ENCODE measurements at regions not wholly inside any gene's neighbourhood (a gene's known extent, or its start where the extent isn't known, plus 50 kb on each side); places are given as distances from the start of the nearest gene placed in this dataset.
"Not testable (repeated sequence)": the region's sequence is repeated elsewhere in the genome, so short reads cannot be mapped to it uniquely, and the experiment has no call there.

DNA sequence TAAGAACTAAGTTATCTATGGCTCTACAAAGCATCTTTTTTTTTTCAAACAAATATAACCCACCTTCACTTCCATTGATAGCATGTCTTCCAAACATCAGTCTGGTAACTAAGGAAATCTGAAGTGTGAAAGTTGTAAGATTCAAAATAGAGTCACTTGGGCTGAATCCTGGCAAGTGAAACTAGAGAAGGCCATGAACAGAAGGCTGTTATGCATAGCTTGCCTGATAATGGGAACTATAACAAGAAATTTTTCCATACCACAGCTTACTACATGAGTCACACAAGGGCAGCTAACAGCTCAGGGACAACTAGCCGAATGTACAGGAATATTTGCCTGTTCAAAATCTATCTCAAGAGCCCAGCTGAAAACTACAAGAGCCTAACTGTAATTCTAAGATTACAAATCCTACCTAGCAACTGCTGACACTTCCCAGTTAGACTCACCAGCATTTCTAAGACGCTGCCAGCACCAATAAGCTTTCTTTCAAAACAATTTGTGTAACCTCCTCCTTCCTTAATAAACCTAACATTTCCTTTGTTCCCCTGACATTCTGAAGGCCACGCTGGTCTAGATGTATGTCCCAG, 1066.5 kb downstream of the PLOD2 start:
- DNase-seq: peak; percentile 56

DNA sequence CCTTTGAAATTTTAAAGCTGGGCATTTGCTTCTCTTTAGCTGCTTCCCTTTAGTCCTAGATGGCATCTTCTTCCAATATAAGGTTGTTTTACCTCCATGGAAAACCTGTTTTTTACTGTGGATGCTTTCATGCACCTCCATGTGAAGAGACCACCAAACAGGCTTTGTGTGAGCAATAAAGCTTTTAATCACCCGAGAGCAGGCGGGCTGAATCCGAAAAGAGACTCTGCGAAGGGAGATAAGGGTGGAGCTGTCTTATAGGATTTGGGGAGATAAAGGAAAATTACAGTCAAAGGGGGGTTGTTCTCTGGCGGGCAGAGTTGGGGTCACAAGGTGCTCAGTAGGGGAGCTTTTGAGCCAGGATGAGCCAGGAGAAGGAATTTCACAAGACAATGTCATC, 1049.8 kb downstream of the PLOD2 start:
- DNase-seq: not testable (repeated sequence)

DNA sequence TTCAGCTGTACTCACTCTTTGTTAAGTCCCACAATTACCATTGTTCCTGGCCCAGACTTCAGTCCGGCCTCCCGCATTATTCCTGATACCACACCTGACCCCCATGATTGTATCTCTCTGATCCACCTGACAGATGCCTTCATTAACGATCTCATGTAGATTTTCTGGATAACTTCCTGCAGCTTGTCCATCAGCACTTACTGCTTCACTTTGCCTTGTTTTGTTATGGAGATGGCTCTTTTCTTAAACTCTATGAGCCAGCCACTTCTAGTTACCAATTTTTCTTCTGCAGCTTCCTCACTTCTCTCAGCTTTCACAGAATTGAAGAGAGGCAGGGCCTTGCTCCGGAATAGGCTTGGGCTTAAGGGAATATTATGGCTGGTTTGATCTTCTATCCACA, 1044.2 kb downstream of the PLOD2 start:
- DNase-seq: no peak

DNA sequence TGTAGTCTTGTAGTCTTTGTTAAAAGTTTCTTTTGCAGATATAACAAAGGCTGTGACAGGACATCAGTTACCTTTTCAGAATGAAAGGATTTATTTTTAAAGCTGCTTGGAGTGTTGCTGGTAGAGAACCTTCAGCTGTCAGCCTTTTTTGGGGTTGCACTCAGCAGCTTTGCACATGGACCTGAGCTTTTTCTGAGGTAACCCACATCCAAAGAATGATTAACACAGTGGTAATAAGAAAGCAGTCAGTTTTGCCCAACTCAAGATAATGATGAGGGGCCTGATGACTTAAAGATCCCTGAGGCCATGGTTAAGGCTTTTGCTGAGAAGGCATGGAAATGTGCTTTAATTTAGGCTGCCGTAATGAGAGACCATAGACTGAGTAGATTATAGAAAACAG, 1042.7 kb downstream of the PLOD2 start:
- DNase-seq: no peak

DNA sequence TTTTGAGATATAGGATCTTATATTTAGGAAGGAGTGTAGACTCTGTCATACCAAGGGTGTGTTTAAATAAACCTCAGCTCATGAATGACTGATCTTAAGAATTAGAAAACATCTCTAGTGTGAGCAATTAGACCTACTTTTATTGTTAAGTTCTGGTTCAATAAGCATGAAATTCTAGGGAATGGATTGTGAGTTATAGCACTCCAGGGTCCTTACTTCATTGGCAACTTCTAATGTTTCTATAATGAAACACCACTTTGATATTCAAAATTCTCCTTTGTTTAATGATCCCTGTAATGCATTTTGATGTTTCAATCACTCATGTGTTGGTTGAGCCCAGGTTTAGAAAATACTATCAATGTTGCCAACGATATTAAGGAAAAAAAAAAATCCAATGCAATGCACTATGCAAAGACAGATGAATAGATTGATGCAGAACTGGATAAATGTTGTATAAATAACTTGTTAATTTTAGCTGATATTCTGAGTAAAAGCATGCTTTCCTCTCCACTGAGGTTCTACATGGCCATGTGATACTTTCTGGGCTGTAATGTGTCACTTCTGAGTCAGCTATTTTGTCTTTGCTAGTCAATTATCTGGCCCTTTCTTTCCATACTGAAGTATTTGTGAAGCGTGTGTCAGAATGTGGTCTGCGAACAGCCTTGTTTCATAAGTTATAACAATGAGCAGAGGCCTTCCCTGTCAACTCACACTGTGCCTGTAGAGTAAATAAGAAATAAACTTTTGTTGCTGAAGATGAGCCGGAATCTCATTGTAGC, 1035.9 kb downstream of the PLOD2 start:
- no peak for DNase-seq

DNA sequence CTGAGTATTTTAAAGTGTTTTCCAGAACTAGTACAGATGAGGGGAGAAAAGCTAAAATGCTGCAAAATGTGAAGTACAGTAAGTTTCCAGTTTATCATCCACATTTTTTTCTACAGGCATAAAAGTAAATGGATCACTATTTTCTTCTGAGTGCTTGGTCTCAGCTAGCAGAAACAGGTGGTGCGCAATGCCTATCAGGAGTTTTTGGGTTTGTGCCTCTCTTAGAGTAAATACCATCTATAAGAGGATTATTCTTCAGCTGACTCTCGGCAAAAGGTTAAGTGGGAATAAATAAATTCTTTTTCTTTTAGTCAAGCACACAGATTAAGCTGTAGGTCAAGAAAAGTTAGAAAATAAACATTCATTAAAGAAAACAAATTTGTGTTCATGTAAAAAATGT, 1027.7 kb downstream of the PLOD2 start:
- no peak for DNase-seq

DNA sequence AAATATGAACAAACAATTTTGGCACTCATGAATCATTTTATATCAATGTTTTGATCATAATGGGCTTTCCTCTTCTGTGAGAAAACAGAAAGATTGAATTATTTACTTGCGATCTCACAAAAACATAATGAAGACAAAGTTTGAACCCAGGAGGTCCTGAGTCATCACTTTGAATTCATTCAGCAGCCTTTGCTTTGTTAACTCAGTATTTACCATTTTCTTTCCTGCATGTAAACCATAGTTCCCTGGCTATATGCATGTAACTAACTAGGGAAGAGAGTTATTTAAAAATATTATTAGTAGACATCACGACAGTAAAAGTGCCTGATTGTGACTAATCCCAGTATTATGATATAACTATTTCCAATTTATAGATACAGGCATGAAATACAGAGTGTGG, 1026.2 kb downstream of the PLOD2 start:
- DNase-seq: no peak

DNA sequence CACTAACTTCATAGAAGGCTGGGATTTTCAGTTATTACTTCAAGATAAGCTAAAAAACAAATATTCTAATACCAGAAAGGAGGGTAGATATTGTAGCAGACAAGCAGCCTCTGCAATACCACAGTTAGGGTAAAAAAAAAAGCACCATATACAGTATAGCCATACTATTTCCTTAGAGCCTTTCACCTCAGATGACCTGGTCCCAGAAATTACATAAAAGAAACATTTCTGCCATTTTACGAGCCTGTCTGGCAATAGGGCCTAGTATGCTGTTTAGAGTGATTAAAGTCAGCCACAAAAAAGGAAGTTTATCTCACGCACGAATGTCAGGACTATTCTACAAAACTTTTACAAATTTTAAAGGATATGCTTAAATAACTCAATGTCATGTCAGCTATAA, 1016.6 kb downstream of the PLOD2 start:
- DNase-seq: no peak

DNA sequence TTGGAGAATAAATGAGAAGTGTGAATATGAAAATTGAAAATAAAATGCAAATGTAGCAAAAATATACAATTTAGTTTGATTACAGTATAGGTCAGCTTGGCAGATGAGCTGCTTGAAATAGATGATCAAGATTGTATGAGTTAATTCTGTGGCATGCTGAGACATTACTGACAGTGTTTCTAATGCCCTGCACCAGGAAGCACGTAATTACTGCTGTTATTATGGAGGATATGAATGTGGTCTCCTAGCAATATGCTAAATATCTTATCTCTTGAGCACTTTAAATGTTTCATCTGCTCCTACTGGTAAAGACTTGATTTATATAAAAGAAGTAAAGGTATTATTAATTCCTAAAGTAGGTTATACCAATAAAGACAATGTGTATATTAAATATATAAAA, 1015.5 kb downstream of the PLOD2 start:
- no peak for DNase-seq

DNA sequence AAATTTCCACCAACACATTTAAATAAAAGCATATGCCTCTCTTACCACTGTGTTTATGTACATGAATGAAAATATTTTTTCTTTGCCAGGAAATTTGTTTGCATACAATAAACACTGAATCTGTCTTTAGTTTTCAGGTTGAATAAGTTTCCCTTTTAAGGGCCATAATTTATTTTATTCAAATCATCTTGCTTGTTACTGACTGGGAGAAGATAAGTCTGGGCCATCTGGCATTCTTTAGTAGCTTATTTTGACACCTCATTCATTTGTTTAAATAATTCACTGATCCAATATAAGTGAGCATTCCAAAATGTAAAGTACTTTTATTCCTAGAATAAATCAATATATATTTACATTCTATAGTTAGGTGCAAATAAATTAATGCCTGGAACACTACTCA, 1001.3 kb downstream of the PLOD2 start:
- DNase-seq: no peak

DNA sequence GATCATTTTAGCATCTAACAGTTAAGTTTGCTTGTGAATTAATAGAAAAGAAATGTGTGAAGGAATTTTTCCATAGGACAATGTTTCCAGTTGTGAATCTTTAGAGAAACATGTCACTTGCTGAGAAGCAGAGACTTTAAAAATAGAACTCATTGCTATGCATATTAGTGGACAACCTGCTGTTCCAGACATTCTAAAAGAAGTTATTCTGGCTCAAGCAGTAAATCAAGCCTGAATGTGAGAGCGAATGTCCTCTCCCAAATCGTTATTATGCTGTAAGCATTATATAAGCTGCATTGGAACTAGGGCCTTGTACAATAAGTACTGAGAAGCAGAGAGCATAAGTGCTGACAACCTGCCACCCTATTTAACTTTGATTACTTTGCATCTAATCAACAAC, 990.9 kb downstream of the PLOD2 start:
- DNase-seq: no peak

DNA sequence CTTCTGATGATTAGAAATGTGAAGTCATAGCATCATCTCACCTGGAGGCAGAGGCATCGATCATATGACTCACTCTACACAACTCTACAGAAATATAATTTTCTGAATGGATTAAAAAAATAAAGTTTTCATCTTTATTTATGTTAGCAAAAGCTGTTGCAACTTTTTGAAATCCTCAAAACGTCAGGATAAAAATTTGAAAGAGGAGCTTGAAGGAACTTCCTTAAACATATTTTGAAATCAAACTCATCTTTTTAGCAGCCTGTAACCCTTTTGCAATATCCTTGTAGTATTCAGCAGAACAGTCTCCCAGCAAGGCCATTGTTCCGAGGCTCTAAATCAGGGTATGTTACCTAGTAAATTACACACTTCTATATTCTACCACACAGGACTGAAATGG, 985.4 kb downstream of the PLOD2 start:
- no peak for DNase-seq

DNA sequence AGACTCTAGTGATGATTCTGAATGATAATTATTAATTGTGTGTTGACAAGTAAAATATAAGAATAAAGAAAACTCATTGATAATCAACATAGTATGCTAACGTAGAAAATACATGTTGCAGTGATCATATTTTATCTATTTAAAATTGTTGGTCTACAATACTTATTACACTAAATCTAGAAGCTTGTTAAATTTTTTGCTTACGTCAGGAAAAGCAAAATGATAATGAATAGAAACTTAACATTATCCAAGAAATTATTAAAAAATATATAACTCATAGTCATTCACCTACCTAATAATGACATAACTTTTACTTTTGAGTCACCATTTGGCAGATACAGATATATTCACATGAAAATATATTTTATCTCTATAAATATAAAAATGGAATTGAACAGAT, 984.1 kb downstream of the PLOD2 start:
- no peak for DNase-seq

DNA sequence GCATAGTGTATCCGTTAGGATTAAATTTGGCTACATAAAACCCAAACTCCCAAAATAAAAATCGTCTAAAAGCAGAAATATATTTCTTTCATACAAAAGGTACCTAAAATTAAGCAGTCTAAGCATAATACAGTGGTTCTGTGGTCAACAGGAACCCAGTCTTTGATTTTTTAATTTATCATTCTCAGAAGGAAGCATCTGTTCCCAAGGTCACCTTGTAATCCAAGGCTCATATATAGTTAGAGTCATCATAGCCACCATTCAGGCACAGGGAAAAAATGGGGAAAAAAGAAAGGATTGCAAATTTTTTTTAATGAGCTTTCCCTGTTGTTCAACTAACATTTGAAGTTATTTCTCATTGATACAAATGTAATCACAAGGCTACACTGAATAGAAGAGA, 983.2 kb downstream of the PLOD2 start:
- no peak for DNase-seq

DNA sequence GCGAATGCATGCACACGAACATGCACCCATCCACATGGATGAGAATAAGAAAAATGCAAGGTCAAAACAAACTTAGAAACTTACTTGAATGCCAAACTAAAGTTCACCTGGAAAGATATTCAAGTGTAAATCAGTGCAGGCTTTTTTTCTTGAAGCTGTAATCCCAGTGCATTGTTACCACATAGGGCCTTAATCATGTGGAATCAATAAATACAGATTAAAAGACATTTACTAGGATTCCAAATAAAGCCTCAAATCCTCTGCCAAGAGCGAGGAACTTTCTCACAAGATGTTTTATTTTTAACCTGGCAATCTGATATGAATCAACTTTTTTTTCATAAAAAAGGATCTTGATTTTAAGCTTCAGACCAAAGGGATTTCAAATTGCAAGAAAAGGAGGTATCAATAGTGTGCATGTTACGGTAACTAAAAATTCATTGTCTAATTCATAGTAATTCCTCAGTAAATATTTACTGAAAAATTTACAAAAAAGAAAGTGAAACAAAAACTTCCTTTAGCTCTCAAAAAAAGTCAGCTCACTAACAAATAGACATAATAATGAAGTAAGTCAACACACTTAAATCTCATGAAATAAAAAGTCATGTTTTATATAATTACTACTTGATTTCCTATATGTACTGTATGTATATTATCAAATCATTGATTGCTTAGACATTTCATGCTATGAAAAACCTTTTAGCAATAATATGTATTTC, 978.6 kb downstream of the PLOD2 start:
- no peak for DNase-seq

DNA sequence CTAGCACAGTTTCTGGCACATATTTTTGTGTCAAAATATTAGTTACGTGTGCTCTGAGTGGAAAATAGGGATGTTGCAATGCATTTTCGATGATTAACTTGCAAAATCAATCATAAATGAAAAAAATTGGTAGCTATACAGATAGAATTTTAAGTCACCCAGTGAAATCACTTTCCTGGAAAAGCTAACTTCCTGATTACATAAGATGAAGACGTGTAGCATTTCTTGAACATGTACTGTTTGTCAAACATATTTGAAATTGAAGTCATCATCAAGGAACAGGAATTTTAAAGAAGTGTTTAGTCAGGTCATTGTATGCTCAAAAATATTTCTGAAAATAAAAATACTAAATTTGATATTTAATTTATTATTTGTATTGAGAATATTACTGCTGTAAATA, 977.7 kb downstream of the PLOD2 start:
- no peak for DNase-seq

DNA sequence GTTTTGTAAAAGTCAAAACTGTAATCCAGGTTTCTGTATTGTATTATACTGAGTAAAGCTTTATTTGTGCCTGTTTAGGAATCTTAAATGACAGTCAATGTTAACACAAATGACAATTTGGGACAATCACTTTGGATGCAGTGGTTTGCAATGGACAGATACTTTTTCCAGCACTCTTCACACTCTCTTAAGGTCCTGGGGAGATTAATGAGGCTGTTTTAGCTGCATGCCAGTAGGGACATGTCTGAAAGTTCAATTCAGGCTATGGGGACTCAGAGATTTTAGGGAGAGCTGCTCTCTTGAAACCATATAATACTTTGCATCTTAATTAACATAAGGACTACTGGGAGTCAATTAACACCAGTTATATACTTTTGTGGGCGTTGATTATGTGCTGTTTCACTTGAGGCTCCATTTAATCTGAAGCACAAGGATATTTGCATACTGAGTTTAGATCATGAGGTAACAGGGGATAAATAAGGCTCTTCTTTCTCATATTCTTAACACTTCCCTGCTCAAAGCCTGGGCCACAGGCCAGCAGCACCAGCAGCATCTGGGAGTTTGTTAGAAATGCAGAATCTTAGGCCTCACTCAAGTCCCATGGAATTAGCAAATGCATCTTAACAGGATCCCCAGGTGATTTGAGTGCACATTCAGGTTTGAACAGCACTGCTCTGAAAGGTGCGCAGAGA, 972.8 kb downstream of the PLOD2 start:
- no peak for DNase-seq

DNA sequence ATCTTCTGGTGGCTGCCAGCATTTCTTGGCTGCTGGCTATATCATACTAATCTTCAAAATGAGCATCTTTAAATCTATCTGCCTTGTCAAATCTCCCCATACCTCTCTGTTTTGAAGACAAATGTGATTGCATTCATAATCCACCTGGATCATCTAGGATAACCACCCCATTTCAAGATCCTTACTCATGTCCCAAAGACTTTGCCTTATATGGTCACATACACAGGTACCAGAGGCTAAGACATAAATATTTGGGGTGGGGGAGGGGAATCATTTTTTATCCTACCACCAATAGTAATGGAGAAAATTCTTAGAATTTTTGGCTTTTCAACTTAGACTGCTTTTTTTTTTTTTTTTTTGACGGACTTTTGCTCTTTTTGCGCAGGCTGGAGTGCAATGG, 970.8 kb downstream of the PLOD2 start:
- DNase-seq: no peak

DNA sequence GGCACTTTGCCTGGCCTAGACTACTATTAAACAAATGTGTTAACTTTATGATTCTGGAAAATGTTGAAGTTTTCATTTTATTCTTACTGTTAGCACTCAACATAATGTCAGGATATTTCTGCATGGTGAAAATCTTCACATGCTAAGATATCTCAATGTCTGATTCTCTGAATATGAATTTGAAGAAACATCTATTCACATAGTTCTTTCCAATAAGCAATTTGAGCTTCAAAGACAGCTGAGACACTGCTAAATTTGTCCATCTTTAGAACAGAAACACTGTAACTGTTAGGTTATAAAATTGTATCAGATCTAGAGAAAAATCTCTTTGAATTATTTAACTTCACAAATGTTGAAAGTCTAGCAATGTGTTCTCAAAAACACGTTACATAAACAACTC, 970.2 kb downstream of the PLOD2 start:
- no peak for DNase-seq

DNA sequence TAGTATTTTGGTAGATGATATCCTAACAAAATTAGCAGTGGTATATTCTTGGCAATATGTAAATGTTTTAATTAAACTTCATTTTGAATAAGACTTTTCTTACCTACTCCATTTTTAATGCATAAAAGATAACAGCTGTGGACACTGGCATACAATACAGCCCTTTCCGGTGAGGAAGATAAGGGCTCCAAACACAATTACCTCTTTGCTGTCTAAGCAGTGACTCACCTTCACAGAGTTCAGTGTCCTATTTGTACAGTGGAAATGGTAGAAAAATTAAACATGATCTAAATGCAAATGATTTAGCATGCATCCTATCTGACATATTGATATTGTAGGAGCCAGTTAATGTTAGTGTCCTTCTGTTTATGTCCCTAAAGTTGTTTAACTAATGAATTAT, 969.4 kb downstream of the PLOD2 start:
- no peak for DNase-seq

DNA sequence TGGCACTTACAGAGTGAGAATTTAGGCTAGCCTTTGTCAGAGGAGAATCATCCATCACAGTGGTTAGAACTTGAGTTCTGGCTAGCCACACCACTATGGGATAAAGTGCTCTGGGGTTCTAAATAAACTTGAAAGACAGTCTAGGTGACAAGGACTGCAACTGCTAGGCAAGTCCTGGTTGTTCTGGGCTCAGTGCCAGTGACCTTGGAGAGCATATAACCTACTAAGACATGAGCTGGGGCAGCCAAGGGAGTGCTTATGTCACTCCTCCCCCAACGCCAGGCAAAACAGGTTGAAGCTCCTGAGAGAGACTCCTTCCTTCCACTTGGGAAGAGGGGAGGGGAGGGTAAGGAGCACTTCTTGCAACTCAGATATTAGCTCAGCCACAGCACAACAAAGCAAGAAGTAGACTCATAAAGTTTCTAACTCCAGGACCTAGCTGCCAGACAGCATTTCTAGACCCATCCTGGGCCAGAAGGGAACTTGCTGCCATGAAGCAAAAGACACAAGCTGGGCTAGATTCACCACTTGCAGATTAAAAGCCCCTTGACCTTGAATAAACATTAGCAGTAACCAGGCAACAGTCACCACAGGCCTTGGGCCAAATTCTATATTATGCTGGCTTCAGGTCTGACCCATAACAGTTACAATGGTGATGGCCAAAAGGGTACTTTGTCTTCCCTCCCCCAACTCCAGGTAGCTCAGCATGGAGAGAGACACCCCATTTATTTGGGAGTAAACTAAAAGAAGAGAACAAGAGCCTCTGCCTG, 963.7 kb downstream of the PLOD2 start:
- DNase-seq: no peak

DNA sequence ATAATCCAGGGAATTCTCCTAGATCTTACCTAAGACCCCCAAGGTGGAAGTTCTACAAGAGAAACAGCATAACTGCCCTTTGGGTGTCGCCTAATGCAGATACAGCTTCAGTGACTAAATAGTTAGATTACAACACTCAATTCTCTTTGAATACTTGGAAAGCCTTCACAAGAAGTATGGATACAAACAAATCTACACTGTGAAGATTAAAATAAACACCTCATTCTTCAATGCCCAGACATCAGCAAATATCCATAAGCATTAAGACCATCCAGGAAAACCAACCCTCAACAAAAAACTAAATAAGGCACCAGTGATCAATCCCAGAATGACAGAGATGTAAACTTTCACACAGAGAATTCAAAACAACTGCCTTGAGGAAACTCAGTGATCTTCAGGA, 963.2 kb downstream of the PLOD2 start:
- no peak for DNase-seq

DNA sequence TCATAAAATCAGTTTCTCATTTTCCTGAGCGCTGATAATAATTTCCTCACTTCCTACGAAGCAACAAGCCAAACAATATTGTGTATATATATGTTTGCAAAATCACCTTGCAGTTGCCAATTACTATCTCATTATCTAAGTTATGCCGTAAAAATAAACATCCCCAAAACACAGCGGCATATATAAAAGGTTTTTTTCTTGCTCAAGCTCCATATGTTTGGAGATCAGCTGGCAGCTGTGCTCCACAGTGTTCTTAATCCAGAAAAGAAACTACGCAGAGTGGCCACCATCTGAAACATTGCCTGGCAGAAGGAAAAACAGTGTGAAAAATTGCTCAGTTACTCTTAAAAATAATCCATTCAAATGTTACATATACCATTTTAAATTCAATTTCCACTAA, 951.4 kb downstream of the PLOD2 start:
- DNase-seq: no peak

Data from NCI-H2227 treated with DMSO at 0.1 percent for 48 hours (cell line).